IPS-18c (cell line): ENCODE measurements at regions not wholly inside any gene's neighbourhood (a gene's known extent, or its start where the extent isn't known, plus 50 kb on each side); places are given as distances from the start of the nearest gene placed in this dataset.
"Not testable (repeated sequence)": the region's sequence is repeated elsewhere in the genome, so short reads cannot be mapped to it uniquely, and the experiment has no call there.

Source experiments
- H3K4me3 ChIP-seq: 2 replicates; pipeline ENCODE4 v1.7.0; 2013; ENCODE audit warnings: low read depth, mild to moderate bottlenecking, low read length, moderate library complexity; ENCODE audit not compliant: insufficient read depth
- H3K9me3 ChIP-seq: one replicate; pipeline ENCODE4 v1.6.1; 2013; ENCODE audit warnings: mild to moderate bottlenecking, low read length, moderate library complexity; ENCODE audit not compliant: control insufficient read depth, insufficient read depth

DNA sequence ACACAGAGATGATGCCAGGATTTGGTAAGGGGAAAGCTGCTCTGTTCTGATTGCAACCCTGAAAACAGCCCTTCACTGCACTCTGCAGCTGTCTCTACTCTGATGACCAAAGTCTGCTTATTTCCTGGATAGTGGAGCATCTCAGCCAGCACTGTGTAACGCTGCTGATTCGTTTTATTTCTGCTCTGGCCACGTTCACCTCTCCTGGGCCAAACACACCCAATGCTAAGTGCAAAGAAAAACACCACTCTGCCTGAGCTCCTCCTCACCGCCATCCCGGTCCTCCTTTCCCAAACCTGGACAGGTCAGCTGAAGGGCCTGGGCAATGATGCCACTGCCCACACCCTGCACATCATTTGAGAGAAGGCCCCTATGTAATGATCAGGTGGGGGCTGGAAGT lies 529.3 kb upstream of the B3GAT1 start:
- Histone ChIP-seq H3K4me3 (no peak overlapping the region), H3K9me3 (no peaks in the 10 kb centered on the region)

DNA sequence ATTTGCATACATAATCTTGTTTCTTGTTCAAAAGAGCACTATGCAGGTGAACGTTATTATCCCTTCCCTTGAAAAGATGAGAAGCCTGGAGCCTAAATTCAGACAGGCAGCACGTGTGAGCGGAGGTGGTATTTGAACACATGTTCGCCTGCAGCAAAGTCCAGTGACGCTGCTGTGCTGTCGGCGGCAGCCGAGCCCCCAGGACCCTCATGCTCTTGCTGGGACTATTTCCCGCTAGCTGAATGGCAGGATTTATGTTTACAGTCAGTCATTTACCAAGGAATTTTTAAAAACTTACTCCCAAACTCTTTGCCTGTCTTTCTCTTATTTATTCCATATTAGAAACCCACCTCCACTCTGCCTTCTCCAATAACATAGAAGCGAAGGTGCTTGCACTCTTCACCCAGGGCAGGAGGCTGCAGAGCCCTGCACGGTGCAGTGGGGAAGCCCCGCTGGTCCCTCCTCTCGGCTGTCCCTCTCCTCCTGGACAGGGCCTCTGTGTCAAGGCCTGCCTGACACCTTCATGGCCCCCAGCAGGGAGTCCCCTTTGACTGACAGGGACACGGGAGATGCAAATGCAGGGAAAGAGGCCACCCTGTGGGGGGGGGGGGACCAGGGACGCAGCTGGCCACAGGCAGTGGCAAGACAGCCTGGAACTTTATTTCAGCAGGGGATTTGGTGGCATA lies 528.5 kb upstream of the B3GAT1 start:
- no peak overlapping the region for H3K4me3 ChIP-seq
- no peaks in the 10 kb centered on the region for H3K9me3 ChIP-seq

DNA sequence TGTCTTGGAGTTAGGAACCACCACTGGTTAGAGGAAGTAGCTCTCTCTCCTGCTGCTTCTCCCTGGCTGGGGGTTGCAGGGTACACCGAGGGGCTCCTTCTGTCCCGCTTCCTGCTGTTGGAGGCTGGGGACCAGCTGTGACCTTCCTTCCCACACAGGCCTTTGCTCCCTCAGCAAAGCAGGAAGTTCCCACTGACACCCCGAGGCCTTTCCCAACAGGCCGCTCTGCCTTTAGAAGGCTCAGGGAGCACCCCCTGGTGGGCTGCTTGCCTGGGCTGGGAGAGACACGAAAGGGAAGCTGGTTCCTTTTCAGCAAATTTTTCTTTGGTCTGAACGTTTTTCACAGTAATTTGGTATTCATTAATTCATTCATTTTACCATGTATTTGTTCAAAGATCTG lies 527.9 kb upstream of the B3GAT1 start:
- Histone ChIP-seq H3K9me3 (no peaks in the 10 kb centered on the region), H3K4me3 (no peak overlapping the region)

DNA sequence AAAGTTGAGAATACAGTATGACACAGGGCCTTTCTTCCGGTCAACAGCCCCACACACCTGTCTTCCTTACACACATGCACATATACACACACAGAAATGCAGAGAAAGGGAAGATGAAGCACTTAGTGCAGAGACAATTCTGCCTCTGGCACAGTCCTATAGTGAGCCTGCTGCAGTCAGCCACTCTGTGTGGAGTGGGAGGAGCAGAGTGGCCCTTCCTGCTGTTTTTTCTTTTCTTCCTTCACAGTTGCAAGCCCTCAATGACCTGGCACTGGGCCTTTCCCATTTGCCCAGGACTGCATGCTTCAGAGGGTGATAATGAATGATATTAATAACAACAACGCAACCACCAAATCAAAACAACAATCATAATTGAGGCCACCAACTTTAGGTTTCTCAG lies 527.0 kb upstream of the B3GAT1 start:
- H3K4me3 ChIP-seq: no peak overlapping the region
- H3K9me3 ChIP-seq: no peaks in the 10 kb centered on the region

DNA sequence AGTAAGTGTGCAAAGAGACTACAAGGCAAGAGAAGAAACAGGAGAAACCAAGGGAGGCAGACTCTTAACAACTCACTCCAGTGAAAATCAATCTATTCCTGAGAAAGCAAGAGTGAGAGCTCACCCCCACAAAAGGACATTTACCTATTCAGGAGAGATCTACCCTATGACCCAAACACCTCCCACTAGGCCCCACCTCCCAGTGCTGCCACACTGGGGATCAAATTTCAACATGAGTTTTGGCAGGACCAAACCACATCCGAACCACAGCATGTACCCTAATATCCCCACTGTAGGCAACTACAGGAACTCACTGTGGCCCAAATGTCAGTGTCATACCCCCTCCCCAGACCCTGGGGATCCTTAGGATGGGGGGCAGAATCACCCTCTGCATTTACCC lies 526.2 kb upstream of the B3GAT1 start:
- H3K9me3 ChIP-seq: no peaks in the 10 kb centered on the region

GRCh38 chr11:134937193-134937592 lies 525.2 kb upstream of the B3GAT1 start:
- not testable (repeated sequence) for H3K4me3 ChIP-seq, H3K9me3 ChIP-seq

More for the DNA sequence above, 526.2 kb upstream of the B3GAT1 start:
- no peak overlapping the region for H3K4me3 ChIP-seq

DNA sequence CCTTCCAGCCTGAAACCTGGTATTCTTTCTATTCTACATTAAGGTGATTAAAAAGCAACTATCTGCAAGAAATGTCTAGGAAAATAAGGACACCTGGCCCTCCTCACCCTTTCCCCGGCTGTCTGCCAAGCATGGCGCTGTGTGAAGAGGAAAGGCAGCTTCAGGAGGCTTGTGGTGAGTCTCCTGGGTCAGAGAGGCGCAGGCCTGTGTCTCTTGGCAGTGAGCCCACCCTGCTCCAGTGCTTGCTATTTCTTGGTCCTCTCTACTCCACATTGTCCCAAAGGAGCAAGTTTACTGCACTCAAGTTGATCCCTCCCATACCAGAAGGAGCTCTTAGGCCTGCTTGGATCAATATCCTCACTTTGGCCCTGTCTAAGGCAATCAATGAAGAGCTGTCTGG lies 520.7 kb upstream of the B3GAT1 start:
- H3K9me3 ChIP-seq: no peaks in the 10 kb centered on the region
- no peak overlapping the region for H3K4me3 ChIP-seq

GRCh38 chr11:134925432-134925831 lies 513.4 kb upstream of the B3GAT1 start:
- Histone ChIP-seq H3K4me3 (no peak overlapping the region), H3K9me3 (no peaks in the 10 kb centered on the region)

DNA sequence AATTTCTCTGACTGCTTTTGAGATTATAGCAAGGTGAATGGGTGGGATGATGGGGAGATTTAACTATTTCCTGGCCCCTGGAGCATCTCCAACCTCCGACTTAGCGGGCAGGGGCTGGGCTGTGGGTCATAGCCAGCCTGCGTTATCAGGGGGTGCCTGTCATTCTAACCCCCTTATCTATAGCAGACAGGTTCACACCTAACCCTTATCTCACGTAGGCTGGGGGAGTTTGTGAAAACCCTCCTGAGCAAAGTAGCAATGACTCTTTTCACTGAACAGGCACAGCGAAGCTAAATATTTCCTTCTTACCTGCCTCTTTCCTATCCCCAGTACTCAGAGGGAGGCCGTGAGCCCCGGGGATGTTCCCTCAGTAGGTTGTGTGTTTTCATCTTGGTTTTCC lies 511.4 kb upstream of the B3GAT1 start:
- H3K9me3 ChIP-seq: no peaks in the 10 kb centered on the region

DNA sequence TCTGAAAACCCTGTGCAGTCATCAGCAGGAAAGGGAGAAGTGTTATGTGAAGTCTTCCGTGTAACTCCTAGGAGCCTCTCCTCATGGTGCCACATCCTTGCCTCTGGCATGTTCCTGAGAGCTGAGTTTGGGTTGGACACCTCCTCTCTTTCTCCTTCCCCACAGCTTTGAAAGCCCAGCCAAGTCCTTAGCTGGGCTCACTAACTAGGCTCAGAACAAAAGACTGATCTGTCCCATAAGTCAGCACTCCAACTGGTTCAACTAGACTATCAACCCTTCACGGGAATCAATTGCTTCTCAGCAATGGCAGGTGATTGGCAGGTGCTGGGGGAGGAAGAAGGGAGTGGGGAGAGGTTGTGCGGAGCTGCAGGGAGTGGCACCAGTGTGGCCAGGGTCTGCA lies 509.9 kb upstream of the B3GAT1 start:
- H3K9me3 ChIP-seq: no peaks in the 10 kb centered on the region
- no peak overlapping the region for H3K4me3 ChIP-seq

More for the DNA sequence above, 511.4 kb upstream of the B3GAT1 start:
- no peak overlapping the region for H3K4me3 ChIP-seq

GRCh38 chr11:134920851-134921608 lies 509.0 kb upstream of the B3GAT1 start:
- Histone ChIP-seq H3K9me3 (no peaks in the 10 kb centered on the region), H3K4me3 (no peak overlapping the region)

GRCh38 chr11:134916421-134917213 lies 504.6 kb upstream of the B3GAT1 start:
- no peaks in the 10 kb centered on the region for H3K9me3 ChIP-seq
- H3K4me3 ChIP-seq: no peak overlapping the region

- H3K9me3 ChIP-seq: no peaks in the 10 kb centered on the region
- no peak overlapping the region for H3K4me3 ChIP-seq
Observed at GRCh38 chr11:134915881-134916280, 503.8 kb upstream of the B3GAT1 start.

DNA sequence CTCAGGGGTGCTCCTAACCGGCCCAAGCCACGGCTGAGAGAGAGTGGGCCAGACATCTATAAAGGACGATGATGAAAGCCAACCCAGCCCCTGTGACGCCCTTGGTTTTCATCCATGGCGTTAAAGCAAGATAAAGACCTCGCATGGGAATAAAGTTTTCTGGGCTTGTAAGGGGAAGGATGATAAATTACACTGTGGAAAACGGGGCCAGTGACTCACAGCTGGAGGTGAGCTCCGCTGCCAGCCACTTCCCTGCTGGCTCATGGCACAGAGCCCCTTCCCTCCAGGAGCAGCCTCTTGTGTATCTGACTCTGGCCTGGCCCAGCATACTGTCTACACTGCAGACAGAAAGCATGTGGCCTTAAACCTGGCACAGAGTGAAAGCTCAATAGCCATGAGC lies 503.2 kb upstream of the B3GAT1 start:
- Histone ChIP-seq H3K9me3 (no peaks in the 10 kb centered on the region), H3K4me3 (no peak overlapping the region)

DNA sequence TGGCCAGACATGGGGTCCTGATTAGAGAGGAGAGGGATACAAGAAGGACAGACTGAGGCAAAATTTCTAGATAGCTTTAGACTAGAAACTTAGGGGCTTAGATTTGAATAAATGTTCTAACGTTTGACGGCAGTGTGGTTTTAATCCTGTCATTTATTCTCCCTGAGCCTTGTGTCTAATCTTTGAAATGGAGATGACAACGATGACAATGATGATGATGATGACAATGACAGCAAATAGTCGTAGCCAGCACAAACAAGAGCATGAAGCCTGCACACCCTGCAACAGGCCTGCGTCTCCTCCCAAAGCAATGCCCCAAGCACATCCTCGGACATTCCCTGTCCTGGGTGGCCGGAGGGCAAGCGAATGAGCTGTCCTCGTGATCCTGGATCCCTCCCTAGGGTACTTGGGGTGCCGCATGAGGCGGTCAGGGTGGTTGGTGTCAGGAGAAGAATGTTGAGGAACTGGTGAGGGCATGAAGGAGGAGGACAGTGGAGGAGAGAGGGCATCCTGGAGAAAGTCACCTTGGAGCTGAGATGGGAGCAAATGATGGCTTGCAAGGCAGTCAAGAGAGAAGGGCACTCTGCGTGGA lies 502.1 kb upstream of the B3GAT1 start:
- no peaks in the 10 kb centered on the region for H3K9me3 ChIP-seq
- H3K4me3 ChIP-seq: no peak overlapping the region

- Histone ChIP-seq H3K4me3 (no peak overlapping the region), H3K9me3 (no peaks in the 10 kb centered on the region)
Observed at GRCh38 chr11:134913391-134913790, 501.3 kb upstream of the B3GAT1 start.

DNA sequence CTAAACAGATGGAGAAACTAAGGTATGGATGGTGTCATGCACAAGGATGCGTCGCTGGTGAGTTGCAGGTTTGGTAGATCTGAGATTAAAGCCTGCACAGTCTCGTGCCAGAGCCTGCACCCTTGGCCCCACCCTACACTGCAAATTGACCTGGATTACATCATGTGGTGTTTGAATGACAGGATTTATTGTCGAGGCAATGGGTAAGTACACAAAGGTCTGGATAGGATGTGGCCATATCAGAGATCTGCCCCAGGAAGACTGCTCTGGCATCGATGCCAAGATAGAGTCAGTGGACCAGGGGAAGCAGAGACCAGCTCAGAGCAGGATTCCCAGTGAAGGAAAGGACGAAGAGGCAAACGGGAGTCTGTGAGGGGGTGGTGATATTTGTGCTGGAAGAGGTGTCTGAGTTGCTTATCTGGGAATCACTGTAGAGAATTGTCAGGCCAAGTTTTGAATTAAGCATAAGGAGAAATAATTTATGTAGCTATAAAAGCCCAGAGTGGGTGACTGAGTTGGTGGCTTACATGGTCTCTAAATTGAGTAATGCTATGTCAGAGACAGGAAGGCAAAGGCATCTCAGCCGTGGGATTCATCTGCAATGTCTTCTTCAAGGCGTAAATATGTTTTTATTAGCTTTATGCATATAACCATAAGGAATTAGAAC lies 499.6 kb upstream of the B3GAT1 start:
- Histone ChIP-seq H3K9me3 (no peaks in the 10 kb centered on the region), H3K4me3 (no peak overlapping the region)
